CD14-positive monocyte (primary cell): ENCODE measurements at regions not wholly inside any gene's neighbourhood (a gene's known extent, or its start where the extent isn't known, plus 50 kb on each side); places are given as distances from the start of the nearest gene placed in this dataset.

ENCODE experiments used
- DNase-seq, 3 donors: peaks; one replicate each; pipeline ENCODE4 v3.0.0-alpha.2; 2011 to 2022
- H2AFZ ChIP-seq: 2 replicates; pipeline ENCODE4 v1.6.0; 2012; ENCODE audit warnings: mild to moderate bottlenecking, low read depth, low read length, inconsistent platforms; ENCODE audit not compliant: insufficient read depth, poor library complexity, severe bottlenecking
- H3K27ac ChIP-seq, 2 donors: 1 replicate in 1 of 2; 2 replicates in 1 of 2; pipeline ENCODE4 v1.5.1; 2012 to 2013; ENCODE audit warnings: low read length in 2 of 2, control low read depth in 1 of 2, inconsistent platforms in 1 of 2, low read depth in 1 of 2, mild to moderate bottlenecking in 1 of 2
- H3K27me3 ChIP-seq, 2 donors: one replicate each; pipeline versions ENCODE4 v1.6.0 to v1.6.1; 2011 to 2013; ENCODE audit warnings: low read length in 2 of 2; ENCODE audit not compliant: control insufficient read depth in 2 of 2, insufficient read depth in 2 of 2
- H3K36me3 ChIP-seq, 2 donors: replicated peaks in 1 of 2; 1 replicate in 1 of 2; 2 replicates in 1 of 2; pipeline versions ENCODE4 v1.5.1 to v1.6.1; 2012 to 2013; ENCODE audit warnings: low read length in 2 of 2, control low read depth in 1 of 2, inconsistent platforms in 1 of 2, mild to moderate bottlenecking in 1 of 2; ENCODE audit not compliant: insufficient read depth in 2 of 2, control insufficient read depth in 1 of 2
- H3K4me1 ChIP-seq, 2 donors: 1 replicate in 1 of 2; 2 replicates in 1 of 2; pipeline versions ENCODE4 v1.5.1 to v1.6.1; 2012 to 2013; ENCODE audit warnings: low read length in 2 of 2, control low read depth in 1 of 2, inconsistent platforms in 1 of 2, mild to moderate bottlenecking in 1 of 2, moderate library complexity in 1 of 2; ENCODE audit not compliant: insufficient read depth in 2 of 2, control insufficient read depth in 1 of 2
- H3K4me2 ChIP-seq: replicated peaks from 2 replicates; pipeline ENCODE3; 2012; ENCODE audit warnings: low read length, moderate library complexity, mild to moderate bottlenecking; ENCODE audit not compliant: poor library complexity, severe bottlenecking; ENCODE audit errors: extremely low read depth
- H3K4me3 ChIP-seq, 3 experiments: fragments of 200-600 bp in 1 of 3; sonication (generic) in 1 of 3; replicated peaks in 1 of 3; 1 replicate in 2 of 3; 2 replicates in 1 of 3; pipeline ENCODE4 v1.5.1; 2011 to 2013; ENCODE audit warnings: low read length in 3 of 3, mild to moderate bottlenecking in 3 of 3, control low read depth in 2 of 3, low read depth in 2 of 3, inconsistent platforms in 1 of 3, moderate library complexity in 1 of 3
- H3K79me2 ChIP-seq: 2 replicates; pipeline ENCODE4 v1.6.0; 2012; ENCODE audit warnings: mild to moderate bottlenecking, control low read depth, inconsistent platforms, low read length, moderate library complexity; ENCODE audit not compliant: insufficient read depth
- H3K9ac ChIP-seq: 2 replicates; pipeline ENCODE4 v1.6.0; 2017; ENCODE audit warnings: low read length, mild to moderate bottlenecking; ENCODE audit not compliant: insufficient read depth, poor library complexity, severe bottlenecking
- H3K9me3 ChIP-seq, 2 donors: replicated peaks in 1 of 2; 1 replicate in 1 of 2; 2 replicates in 1 of 2; pipeline versions ENCODE4 v1.5.1 to v1.6.1; 2012 to 2013; ENCODE audit warnings: low read length in 2 of 2, control low read depth in 1 of 2; ENCODE audit not compliant: control insufficient read depth in 1 of 2, insufficient read depth in 1 of 2
- H4K20me1 ChIP-seq: 2 replicates; pipeline ENCODE4 v1.6.0; 2012; ENCODE audit warnings: mild to moderate bottlenecking, low read length, control low read depth, moderate library complexity; ENCODE audit not compliant: insufficient read depth
- H3K27ac Mint-ChIP-seq, 7 donors: one replicate each; pipeline ENCODE4 v1.8.0; 2020; ENCODE audit warnings: mild to moderate bottlenecking in 7 of 7, mixed read lengths in 7 of 7, moderate library complexity in 6 of 7, inconsistent platforms in 2 of 7
- H3K27me3 Mint-ChIP-seq, 3 donors: one replicate each; pipeline ENCODE4 v1.8.0; 2021 to 2022; ENCODE audit warnings: low read depth in 3 of 3, mild to moderate bottlenecking in 3 of 3, mixed read lengths in 3 of 3, moderate library complexity in 3 of 3, inconsistent platforms in 1 of 3
- H3K36me3 Mint-ChIP-seq, 2 donors: one replicate each; pipeline ENCODE4 v1.8.0; 2020; ENCODE audit warnings: mixed read lengths in 2 of 2, inconsistent platforms in 1 of 2, mild to moderate bottlenecking in 1 of 2
- H3K4me1 Mint-ChIP-seq: one replicate; pipeline ENCODE4 v1.8.0; 2020; ENCODE audit warnings: mild to moderate bottlenecking, mixed read lengths
- H3K4me3 Mint-ChIP-seq, 2 donors: one replicate each; pipeline ENCODE4 v1.8.0; 2020; ENCODE audit warnings: mild to moderate bottlenecking in 2 of 2, mixed read lengths in 2 of 2, moderate library complexity in 1 of 2
- H3K9me3 Mint-ChIP-seq, 7 donors: one replicate each; pipeline ENCODE4 v1.8.0; 2020 to 2022; ENCODE audit warnings: mixed read lengths in 7 of 7, mild to moderate bottlenecking in 6 of 7, moderate library complexity in 6 of 7, inconsistent platforms in 2 of 7
- WGBS: methylation state at CpG from one replicate; pipeline ENCODE4 v1.1.5; 2013; ENCODE audit warnings: missing lambda C conversion rate; ENCODE audit not compliant: insufficient coverage; 5-methylcytosine and 5-hydroxymethylcytosine counted together
- intact Hi-C, 2 donors: fragments of 100-400 bp; cut with micrococcal nuclease; formaldehyde crosslinking; loops; one replicate each; pipeline versions ENCODE4 v1.15.0 to v1.15.1; 2023
- TF ChIP-seq, protein P1 (sequence below): fragments of 200-600 bp; IDR thresholded peaks from one replicate; pipeline ENCODE4 v1.8.0; 2022; ENCODE audit warnings: antibody characterized with exemption, mild to moderate bottlenecking

DNA sequence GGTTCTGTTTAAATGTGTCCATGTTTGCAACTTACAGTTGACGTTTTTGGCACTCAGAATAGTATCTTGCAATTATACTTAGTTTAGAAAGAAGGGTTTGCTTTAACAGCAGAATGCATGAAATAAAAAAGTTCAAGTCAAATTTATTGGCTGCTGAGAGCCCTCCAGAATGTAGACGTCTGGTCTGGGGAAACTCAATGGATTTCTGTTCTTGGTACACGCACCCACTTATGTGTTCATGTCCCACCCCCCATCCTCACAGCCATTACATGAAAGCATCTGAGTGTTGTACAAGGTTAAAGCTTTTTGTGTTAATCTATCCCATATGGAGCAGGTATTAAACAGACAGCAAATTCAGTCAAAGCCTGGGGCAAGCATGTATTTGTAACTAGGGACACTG lies 219.5 kb downstream of the SOX11 start:
- Mint-ChIP-seq H3K4me1 (no peaks in the 10 kb centered on the region), H3K9me3 (peaks cover 0 to 11% (median 2%) of the 10 kb centered on the region in 7 donors), H3K27ac (no peak overlapping the region), H3K36me3 (no peaks in the 10 kb centered on the region), H3K4me3 (no peak overlapping the region), H3K27me3 (no peaks in the 10 kb centered on the region)
- H4K20me1 ChIP-seq: no peaks in the 10 kb centered on the region
- H3K36me3 ChIP-seq: no peaks in the 10 kb centered on the region
- H3K9ac ChIP-seq: no peak overlapping the region
- no peak for DNase-seq
- TF ChIP-seq, protein P1, sequence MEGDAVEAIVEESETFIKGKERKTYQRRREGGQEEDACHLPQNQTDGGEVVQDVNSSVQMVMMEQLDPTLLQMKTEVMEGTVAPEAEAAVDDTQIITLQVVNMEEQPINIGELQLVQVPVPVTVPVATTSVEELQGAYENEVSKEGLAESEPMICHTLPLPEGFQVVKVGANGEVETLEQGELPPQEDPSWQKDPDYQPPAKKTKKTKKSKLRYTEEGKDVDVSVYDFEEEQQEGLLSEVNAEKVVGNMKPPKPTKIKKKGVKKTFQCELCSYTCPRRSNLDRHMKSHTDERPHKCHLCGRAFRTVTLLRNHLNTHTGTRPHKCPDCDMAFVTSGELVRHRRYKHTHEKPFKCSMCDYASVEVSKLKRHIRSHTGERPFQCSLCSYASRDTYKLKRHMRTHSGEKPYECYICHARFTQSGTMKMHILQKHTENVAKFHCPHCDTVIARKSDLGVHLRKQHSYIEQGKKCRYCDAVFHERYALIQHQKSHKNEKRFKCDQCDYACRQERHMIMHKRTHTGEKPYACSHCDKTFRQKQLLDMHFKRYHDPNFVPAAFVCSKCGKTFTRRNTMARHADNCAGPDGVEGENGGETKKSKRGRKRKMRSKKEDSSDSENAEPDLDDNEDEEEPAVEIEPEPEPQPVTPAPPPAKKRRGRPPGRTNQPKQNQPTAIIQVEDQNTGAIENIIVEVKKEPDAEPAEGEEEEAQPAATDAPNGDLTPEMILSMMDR: no peak
- WGBS: no CpG with 5 or more reads among the region's 3 CpGs
- no peaks in the 10 kb centered on the region for H3K79me2 ChIP-seq
- H3K27me3 ChIP-seq: no peaks in the 10 kb centered on the region
- H3K9me3 ChIP-seq: peaks cover 0 to 4% of the 10 kb centered on the region in 2 donors
- intact Hi-C loops: no loop called here
- no peak overlapping the region for H3K27ac ChIP-seq
- no peaks in the 10 kb centered on the region for H3K4me1 ChIP-seq
- H3K4me2 ChIP-seq: no peak overlapping the region
- no peak overlapping the region for H2AFZ ChIP-seq
- H3K4me3 ChIP-seq: no peak overlapping the region

DNA sequence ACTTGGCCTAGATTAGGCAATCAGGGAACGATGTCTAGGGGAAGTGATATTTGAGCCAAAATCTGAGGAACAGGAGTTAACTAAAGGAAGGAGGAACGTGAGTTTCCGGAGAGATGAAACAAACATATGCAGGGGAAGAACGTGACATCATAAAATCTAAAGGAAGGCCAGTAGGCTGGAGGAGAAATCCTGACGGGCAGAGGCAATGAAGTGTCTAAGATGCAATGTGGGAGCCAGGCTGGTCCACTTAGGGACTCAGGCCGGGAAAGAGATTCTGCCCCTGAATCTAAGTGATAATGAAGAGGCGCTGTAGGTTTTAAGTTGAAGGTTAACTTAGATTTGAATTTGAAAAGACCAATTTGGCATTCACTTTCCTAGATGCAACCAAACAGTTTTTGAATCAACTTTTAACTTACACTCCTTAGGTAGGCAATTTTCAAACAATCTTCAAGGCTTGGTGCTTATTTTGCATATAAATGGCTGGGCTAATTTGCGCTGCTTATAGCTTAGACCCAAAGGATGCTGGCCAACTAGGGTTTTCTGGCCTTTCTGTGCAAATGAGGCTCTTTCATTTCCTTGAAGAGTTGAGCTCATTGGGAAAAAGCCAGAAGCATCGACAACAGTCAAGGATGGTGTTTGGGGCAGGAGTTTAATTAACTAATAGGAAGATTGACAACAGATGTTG lies 221.7 kb downstream of the SOX11 start:
- WGBS: 87% methylated on average over 7 of the region's 9 CpGs
- TF ChIP-seq, protein P1: no peak
- H3K9ac ChIP-seq: no peak overlapping the region
- no peaks in the 10 kb centered on the region for H3K4me1 ChIP-seq
- H4K20me1 ChIP-seq: no peaks in the 10 kb centered on the region
- no peaks in the 10 kb centered on the region for H3K9me3 ChIP-seq
- no peaks in the 10 kb centered on the region for H3K4me1 Mint-ChIP-seq
- no peak overlapping the region for H3K4me2 ChIP-seq
- no peak overlapping the region for H3K4me3 ChIP-seq
- no peaks in the 10 kb centered on the region for H3K36me3 ChIP-seq
- H3K79me2 ChIP-seq: no peaks in the 10 kb centered on the region
- H3K27ac Mint-ChIP-seq: no peak overlapping the region
- intact Hi-C loops: no loop called here
- no peaks in the 10 kb centered on the region for H3K27me3 Mint-ChIP-seq
- H3K9me3 Mint-ChIP-seq: peaks cover 0 to 8% (median 2%) of the 10 kb centered on the region in 7 donors
- no peak overlapping the region for H3K27ac ChIP-seq
- H3K36me3 Mint-ChIP-seq: no peaks in the 10 kb centered on the region
- no peaks in the 10 kb centered on the region for H3K27me3 ChIP-seq
- no peak overlapping the region for H3K4me3 Mint-ChIP-seq
- H2AFZ ChIP-seq: no peak overlapping the region
- no peak for DNase-seq
